GM21360 (cell line): ENCODE measurements at regions not wholly inside any gene's neighbourhood (a gene's known extent, or its start where the extent isn't known, plus 50 kb on each side); places are given as distances from the start of the nearest gene placed in this dataset.

ENCODE experiments used
- ATAC-seq: cut with Tn5 transposase; IDR thresholded peaks from one replicate; pipeline ENCODE4 v1.9.1; 2021; ENCODE audit warnings: mild to moderate bottlenecking, moderate library complexity; ENCODE audit not compliant: unreplicated experiment

DNA sequence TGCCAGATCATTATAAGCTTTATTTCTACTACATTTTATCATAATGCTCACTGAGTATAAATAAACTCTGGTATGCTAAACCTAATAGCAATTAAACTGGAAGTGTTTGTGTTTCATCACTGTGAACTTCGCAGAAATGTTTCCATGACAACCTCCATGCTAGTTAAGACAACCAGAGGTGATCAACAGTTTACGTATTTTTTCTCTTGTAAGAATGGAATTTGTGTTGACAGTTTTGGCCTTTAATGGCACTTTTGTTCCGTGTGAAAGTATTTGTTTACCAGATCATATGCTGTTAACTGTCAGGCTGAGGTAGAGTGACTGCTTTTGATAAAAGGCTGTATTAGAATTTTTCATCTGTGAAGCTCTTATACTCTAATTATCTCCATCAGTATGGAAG lies 212.1 kb upstream of the PPP1R3A start:
- ATAC-seq = no peak

GRCh38 chr7:114128880-114129279 lies 210.1 kb upstream of the PPP1R3A start:
- ATAC-seq = no peak

DNA sequence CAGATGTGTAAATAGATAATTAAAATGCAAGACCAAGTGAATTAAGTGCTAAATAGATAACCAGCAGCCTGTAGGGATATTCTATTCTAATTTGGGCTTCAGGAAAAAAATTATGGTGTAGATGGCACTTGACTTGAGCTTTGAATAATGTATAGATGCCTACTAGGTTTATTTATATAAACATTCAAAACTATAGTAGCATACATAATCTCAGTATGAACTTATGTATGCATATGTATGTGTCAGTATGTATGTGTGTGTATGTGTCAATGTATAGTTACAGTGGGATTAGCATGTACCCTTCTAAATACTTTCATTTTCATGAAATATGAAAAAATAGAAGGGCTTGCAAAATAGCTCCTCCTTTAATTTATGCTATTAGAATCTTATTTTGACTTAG lies 207.3 kb upstream of the PPP1R3A start:
- no peak for ATAC-seq

DNA sequence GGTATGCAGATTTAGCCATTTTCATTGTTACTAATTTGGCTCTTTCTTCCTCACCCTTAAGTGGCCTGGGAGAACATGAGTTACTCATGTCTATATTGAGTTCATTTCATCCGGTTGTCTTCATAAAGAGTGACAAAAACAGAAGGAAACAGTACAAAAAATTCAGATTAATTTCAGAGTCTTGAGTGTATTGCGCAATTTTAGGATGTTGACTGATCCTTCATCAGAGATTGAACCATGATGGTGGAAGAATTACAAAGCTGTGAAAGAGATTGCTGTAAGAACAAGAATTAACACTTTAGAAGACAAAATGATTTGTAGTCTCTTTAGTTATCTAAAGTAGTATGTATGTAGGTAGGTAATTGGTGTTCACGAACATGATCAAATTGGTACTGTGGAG lies 194.0 kb upstream of the PPP1R3A start:
- ATAC-seq = no peak

GRCh38 chr7:114110666-114111065 lies 191.9 kb upstream of the PPP1R3A start:
- ATAC-seq = no peak

GRCh38 chr7:114109721-114110120 lies 190.9 kb upstream of the PPP1R3A start:
- no peak for ATAC-seq

- ATAC-seq = no peak
Observed at GRCh38 chr7:114109304-114109703, 190.5 kb upstream of the PPP1R3A start.

DNA sequence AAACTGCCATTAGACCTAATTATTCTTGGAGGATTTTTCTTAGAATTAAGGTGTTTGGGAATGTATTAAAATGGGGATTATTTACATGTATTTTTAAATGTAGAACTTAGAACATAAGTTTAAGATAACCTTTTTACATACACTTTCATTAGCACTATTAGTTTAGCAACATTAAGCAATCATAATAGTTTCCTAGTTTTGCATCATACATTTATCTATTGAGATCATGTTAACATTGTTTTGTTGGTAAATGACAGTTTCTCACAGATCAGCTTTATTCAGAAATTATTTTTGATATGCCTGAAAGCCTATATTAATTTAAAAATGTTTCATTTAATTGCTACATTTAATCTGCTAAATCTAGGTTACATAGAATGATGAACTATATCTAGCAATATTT lies 189.7 kb upstream of the PPP1R3A start:
- ATAC-seq = no peak

DNA sequence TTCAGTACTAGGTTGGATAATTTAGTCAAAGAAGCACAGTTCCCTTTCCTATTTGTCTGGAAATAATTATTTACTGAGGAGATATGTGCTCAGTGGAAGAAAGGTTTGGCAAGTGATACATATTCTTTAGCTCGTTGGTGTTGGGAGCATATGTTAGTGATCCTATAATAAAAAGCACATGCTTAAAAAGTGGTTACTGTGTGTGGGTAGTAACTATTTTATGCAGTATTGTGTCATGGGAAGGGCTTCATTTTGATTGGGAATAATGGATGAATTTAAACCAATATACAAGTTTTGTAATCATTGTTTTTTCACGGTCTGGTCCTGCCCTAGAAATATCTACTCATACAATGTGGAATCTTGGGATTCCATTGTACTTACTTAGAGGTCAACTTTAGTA lies 188.7 kb upstream of the PPP1R3A start:
- no peak for ATAC-seq

- no peak for ATAC-seq
Observed at GRCh38 chr7:114104035-114104434, 185.2 kb upstream of the PPP1R3A start.

DNA sequence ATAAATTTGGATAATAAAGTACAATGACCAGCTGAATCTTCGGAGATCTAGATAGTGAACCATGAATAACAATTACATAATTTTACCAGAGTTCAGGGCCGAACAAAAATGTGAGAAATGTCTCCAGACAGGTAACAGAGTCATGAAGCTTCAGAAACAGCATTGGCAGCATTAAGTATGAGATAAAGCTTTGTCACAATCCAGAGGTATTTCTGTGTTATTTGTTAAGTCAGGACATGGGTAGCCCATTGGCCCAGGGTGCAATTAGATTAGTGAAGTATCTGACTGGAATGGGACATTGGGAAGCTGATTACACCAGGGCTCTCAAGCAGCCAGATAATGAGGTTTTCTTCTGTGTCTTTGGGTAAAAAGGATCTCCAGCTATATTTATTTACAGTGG lies 184.2 kb upstream of the PPP1R3A start:
- no peak for ATAC-seq

- no peak for ATAC-seq
Observed at GRCh38 chr7:114102131-114102530, 183.3 kb upstream of the PPP1R3A start.

DNA sequence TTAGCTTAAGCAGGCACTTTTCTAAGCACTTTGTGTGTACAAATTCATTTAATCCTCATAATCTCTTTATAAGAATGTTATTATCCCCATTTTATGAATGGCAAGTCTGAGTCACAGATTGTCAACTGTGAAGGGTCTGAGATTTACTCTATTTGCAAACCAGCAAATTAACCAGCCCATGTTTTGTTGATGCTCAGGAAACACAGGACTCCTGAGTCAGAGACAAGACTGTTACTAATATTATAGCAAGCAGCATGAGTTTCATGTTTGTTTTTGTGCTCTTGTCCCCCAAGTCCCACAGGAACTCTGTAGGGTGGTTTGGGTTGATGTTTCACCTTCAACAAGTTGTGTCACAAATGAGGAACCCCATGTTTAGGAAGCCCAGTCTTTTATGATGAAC lies 182.0 kb upstream of the PPP1R3A start:
- ATAC-seq = no peak

- ATAC-seq = no peak
Observed at GRCh38 chr7:114099337-114099736, 180.5 kb upstream of the PPP1R3A start.

GRCh38 chr7:114095885-114096284 lies 177.1 kb upstream of the PPP1R3A start:
- ATAC-seq = no peak

DNA sequence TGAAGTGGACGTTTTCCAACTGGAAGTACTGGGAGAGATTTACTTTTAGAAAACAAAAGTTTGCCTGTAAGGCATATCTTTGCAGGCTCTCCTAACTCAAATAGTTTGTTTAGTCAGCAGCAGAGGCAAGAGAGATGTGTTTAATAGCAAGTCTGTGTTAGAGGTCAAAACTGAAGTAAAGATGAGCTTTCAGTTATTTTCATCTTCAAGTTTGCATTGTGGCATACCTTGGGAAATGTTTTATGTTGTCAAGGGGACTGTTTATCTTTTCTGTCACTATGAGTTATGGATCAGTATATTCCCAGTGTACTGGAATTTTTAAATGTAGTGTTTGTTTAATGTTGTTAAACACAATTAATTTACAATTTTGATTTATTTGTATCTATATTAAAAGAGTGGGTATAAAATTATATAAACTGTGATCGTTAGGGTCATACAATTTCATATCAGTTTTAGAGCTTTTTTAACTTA lies 169.7 kb upstream of the PPP1R3A start:
- no peak for ATAC-seq

- no peak for ATAC-seq
Observed at GRCh38 chr7:114087653-114088469, 169.1 kb upstream of the PPP1R3A start.

GRCh38 chr7:114086914-114087652 lies 168.3 kb upstream of the PPP1R3A start:
- no peak for ATAC-seq

DNA sequence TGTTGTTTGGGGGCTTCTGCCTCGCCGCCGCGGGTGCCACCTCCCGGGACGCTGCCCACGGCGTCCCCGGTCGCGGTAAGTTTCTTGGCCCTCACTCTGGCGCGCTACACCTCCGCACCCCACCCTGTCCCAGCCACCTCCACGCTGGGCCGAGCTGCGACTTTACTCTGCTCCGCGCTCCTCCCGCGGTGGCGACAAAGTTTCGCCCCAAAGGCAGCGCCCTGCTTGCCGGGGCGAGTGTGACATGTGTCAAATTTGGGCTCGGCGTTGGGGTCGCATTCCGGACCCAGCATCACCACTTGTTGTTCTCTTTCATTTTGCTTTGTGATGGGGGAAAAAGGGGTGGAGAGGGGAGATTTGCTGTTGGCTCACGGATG lies 167.7 kb upstream of the PPP1R3A start:
- ATAC-seq = no peak

DNA sequence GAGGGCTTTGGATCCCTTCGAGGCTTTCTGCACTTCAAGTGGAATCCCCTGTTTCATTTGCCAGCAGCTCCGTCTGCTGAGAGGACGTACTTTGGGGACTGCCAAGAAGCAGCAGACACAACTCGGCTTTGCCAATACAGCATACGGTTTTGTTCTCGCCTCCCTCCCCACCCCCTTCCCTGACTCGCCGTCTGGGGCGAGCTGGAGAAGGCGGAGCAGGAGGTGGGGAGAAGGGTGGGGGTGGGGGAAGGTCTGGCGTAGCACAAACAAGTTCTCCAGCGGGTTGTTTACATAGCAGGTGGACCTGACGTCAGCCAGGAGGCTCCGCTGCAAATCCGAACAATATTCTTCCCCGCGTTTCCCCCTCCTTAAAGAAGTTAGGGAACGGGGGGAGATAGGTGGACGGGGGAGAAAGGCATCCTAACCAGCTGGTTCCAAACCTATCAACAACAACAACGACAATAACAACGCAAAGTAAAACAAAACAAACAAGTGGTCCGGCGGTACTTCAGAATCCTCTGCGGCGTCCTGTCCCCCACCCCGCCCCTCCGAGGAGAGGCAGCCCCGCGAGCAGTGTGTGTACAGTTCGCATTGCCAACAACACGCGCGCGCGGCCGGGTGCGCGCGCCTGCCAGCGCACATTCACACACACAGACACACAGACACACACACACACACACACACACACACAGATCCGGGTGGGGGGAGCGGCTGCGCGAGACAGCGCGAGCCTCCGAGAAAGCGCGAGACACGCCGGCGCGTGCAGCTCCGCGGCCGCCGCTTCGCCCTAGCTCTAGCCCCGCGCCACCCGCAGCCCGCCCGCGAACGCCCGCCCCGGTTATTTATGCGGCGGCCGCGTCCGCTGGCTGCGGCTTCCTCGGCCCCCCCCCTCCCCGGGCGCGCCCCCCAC lies 167.0 kb upstream of the PPP1R3A start:
- no peak for ATAC-seq

- no peak for ATAC-seq
Observed at GRCh38 chr7:114085313-114085591, 166.4 kb upstream of the PPP1R3A start.
